Stomach smooth muscle (tissue), 2 donors: ENCODE measurements at regions not wholly inside any gene's neighbourhood (a gene's known extent, or its start where the extent isn't known, plus 50 kb on each side); places are given as distances from the start of the nearest gene placed in this dataset.
"Not testable (repeated sequence)": the region's sequence is repeated elsewhere in the genome, so short reads cannot be mapped to it uniquely, and the experiment has no call there.

Experiments
- H3K27ac ChIP-seq: one replicate; pipeline ENCODE4 v1.7.0; 2013; ENCODE audit warnings: mild to moderate bottlenecking, low read length, inconsistent platforms
- H3K27me3 ChIP-seq, 2 donors: one replicate each; pipeline ENCODE4 v1.7.0; 2013; ENCODE audit warnings: low read length in 2 of 2; ENCODE audit not compliant: insufficient read depth in 2 of 2, control insufficient read depth in 1 of 2
- H3K36me3 ChIP-seq, 2 donors: one replicate each; pipeline ENCODE4 v1.7.0; 2013; ENCODE audit warnings: low read length in 2 of 2; ENCODE audit not compliant: control insufficient read depth in 2 of 2, insufficient read depth in 2 of 2
- H3K4me1 ChIP-seq: one replicate; pipeline ENCODE4 v1.7.0; 2013; ENCODE audit warnings: low read length; ENCODE audit not compliant: control insufficient read depth, insufficient read depth
- H3K4me3 ChIP-seq, 2 donors: one replicate each; pipeline ENCODE4 v1.7.0; 2013; ENCODE audit warnings: low read length in 2 of 2
- H3K9ac ChIP-seq, 2 donors: one replicate each; pipeline ENCODE4 v1.7.0; 2013; ENCODE audit warnings: low read length in 2 of 2, mild to moderate bottlenecking in 1 of 2
- H3K9me3 ChIP-seq, 2 donors: one replicate each; pipeline ENCODE4 v1.7.0; 2013; ENCODE audit warnings: low read length in 2 of 2; ENCODE audit not compliant: control insufficient read depth in 2 of 2
- donor health status: healthy.
- donor health status: Pancreatic carcinoma.

GRCh38 chr13:59043016-59043415 lies 1120.7 kb downstream of the DIAPH3 start:
- Histone ChIP-seq H3K4me1 (no peaks in the 10 kb centered on the region), H3K9me3 (no peaks in the 10 kb centered on the region), H3K27ac (no peak overlapping the region), H3K36me3 (no peaks in the 10 kb centered on the region), H3K27me3 (no peaks in the 10 kb centered on the region), H3K4me3 (no peak overlapping the region), H3K9ac (no peak overlapping the region)

GRCh38 chr13:59047546-59047945 lies 1116.2 kb downstream of the DIAPH3 start:
- Histone ChIP-seq H3K9me3 (no peaks in the 10 kb centered on the region), H3K36me3 (no peaks in the 10 kb centered on the region), H3K4me1 (no peaks in the 10 kb centered on the region), H3K9ac (no peak overlapping the region), H3K27ac (no peak overlapping the region), H3K4me3 (no peak overlapping the region), H3K27me3 (no peaks in the 10 kb centered on the region)

DNA sequence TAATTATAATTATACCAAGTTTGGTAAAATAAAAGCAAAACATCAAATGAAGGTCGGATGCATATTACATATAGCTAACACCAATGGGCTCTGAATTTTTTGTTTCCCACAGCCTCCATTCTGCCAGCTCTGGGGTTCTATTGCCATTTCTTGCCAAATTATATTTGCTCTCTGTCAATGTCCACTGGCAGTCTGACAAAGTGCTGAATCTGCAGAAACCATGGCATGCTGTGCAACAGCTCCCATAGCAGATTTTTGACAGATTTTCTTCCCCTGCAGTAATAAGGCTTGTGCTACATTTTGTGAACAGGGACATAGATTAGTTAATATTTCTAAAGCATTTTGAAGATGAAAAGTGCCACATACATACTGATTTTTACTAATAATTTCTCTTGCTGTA lies 1102.1 kb downstream of the DIAPH3 start:
- H3K4me1 ChIP-seq: no peaks in the 10 kb centered on the region
- H3K36me3 ChIP-seq: no peaks in the 10 kb centered on the region
- H3K27ac ChIP-seq: no peak overlapping the region
- no peak overlapping the region for H3K4me3 ChIP-seq
- H3K27me3 ChIP-seq: no peaks in the 10 kb centered on the region
- no peaks in the 10 kb centered on the region for H3K9me3 ChIP-seq
- no peak overlapping the region for H3K9ac ChIP-seq

DNA sequence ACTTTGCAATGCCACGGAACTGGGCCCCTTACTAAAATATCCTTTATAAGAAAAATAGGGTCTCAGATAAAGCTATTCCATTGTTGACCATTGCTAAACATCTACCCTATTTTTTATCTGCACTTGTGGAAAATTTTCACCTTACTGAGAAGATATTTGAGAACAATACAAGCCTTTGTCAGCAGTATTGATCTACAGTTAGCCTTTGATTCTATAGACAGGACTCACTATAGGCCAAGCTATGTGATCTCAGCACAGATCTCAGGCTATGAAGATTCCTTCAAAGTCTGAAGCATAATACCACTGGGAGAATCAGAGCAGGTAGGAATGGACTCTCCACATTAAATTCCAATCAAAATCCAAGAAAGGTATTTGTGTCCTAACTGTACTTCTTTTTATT lies 1099.7 kb downstream of the DIAPH3 start:
- Histone ChIP-seq H3K27me3 (no peaks in the 10 kb centered on the region), H3K4me1 (no peaks in the 10 kb centered on the region), H3K9ac (no peak overlapping the region), H3K27ac (no peak overlapping the region), H3K4me3 (no peak overlapping the region), H3K9me3 (no peaks in the 10 kb centered on the region), H3K36me3 (no peaks in the 10 kb centered on the region)

DNA sequence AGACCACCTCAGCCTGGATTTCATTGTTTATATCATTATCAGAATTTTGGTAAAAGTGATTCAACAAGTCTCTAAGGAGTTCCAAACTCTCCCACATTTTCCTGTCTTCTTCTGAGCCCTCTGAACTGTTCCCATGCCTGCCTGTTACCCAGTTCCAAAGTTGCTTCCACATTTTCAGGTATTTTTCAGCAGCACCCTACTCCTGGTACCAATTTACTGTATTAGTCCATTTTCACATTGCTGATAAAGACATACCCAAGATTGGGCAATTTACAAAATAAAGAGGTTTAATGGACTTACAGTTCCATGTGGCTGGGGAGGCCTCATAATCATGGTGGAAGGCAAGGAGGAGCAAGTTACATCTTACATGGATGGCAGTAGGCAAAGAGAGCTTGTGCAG lies 1087.3 kb downstream of the DIAPH3 start:
- not testable (repeated sequence) for H3K27me3 ChIP-seq, H3K27ac ChIP-seq, H3K9ac ChIP-seq, H3K36me3 ChIP-seq, H3K9me3 ChIP-seq, H3K4me3 ChIP-seq, H3K4me1 ChIP-seq

DNA sequence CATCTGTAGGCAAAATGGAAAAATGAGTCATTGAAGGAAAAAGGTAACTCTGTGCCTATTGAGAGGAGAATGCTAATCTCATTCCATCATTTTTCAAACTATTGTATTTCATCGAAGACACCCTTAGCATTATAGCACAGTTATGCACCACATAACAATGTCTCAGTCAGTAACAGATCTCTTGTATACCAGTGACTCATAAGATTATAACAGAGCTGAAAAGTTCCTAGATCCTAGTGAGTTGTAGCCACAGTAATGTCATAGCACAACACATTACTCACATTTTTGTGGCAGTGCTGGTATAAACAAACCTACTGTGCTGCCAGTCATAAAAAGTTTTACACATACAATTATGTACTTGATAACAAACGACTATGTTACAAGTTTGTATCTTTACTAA lies 1077.6 kb downstream of the DIAPH3 start:
- Histone ChIP-seq H3K27me3 (no peaks in the 10 kb centered on the region), H3K4me1 (no peaks in the 10 kb centered on the region), H3K36me3 (no peaks in the 10 kb centered on the region), H3K27ac (no peak overlapping the region), H3K4me3 (no peak overlapping the region), H3K9me3 (no peaks in the 10 kb centered on the region), H3K9ac (no peak overlapping the region)

- H3K4me1 ChIP-seq: no peaks in the 10 kb centered on the region
- H3K36me3 ChIP-seq: no peaks in the 10 kb centered on the region
- H3K27ac ChIP-seq: no peak overlapping the region
- H3K9me3 ChIP-seq: no peaks in the 10 kb centered on the region
- no peak overlapping the region for H3K9ac ChIP-seq
- no peaks in the 10 kb centered on the region for H3K27me3 ChIP-seq
- no peak overlapping the region for H3K4me3 ChIP-seq
Measured at GRCh38 chr13:59088716-59089115, 1075.0 kb downstream of the DIAPH3 start.

DNA sequence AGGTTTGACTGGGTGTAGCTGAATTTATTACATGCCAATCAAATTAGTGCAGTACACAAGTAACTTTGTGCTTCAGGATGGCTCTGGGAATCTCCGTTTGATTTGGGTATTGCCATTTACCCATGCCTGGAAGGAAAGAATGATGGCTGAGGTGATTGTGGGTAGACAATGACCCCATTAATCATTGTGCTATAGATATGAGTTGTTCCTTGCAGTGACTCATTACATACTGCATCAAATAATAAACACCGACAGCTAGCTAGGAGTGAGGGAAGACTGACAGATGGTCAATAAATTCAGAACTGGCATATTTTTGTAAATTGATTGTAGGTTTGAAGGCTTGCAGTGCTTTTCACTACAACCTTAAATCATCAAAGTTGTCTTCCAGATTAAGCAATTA lies 1069.5 kb downstream of the DIAPH3 start:
- Histone ChIP-seq H3K4me1 (no peaks in the 10 kb centered on the region), H3K27me3 (no peaks in the 10 kb centered on the region), H3K9me3 (no peaks in the 10 kb centered on the region), H3K9ac (no peak overlapping the region), H3K4me3 (no peak overlapping the region), H3K27ac (no peak overlapping the region), H3K36me3 (no peaks in the 10 kb centered on the region)

DNA sequence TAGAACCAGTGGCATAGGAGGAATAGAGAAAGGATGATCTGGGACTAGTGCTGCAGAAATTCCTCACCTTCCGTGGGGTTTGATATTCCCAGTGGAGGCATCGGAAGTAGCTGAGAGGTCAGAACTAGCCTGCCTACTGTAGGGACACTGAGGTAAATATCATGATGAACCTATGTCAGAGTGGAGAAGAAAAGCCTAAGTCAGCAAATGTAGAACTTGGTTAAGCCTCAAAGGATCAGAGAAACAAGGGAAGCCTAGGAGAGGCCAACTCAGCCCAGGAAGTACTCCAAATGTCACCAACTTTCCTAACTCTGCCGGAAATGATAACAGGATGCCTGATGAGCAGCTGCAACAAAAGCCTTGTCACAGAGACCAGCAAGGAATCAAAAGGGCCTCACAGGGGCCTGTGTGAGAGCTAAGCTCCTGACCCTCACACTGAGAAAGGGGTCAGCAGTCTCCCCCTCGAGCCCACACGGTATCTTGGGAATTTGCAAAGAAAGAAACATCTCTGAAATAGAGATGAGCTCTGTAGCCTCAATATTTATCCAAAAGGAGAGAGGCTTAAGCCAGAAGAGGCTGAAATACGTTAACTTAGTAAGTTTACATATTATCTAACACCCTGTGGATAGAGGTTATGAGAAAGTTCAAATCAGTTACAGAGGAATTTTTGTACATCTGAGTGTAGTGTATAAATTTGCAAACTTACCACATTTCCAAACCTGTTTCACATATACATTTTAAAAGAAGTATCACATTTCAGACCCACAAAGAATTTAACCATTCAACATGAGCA lies 1064.3 kb downstream of the DIAPH3 start:
- Histone ChIP-seq H3K9me3 (no peaks in the 10 kb centered on the region), H3K9ac (no peak overlapping the region), H3K27me3 (no peaks in the 10 kb centered on the region), H3K36me3 (no peaks in the 10 kb centered on the region), H3K27ac (no peak overlapping the region), H3K4me3 (no peak overlapping the region), H3K4me1 (no peaks in the 10 kb centered on the region)

GRCh38 chr13:59103004-59103768 lies 1060.5 kb downstream of the DIAPH3 start:
- H3K4me1 ChIP-seq: no peaks in the 10 kb centered on the region
- no peaks in the 10 kb centered on the region for H3K9me3 ChIP-seq
- no peaks in the 10 kb centered on the region for H3K27me3 ChIP-seq
- H3K9ac ChIP-seq: no peak overlapping the region
- H3K36me3 ChIP-seq: no peaks in the 10 kb centered on the region
- no peak overlapping the region for H3K27ac ChIP-seq
- no peak overlapping the region for H3K4me3 ChIP-seq

- H3K9ac ChIP-seq: no peak overlapping the region
- no peak overlapping the region for H3K27ac ChIP-seq
- H3K27me3 ChIP-seq: no peaks in the 10 kb centered on the region
- H3K4me1 ChIP-seq: no peaks in the 10 kb centered on the region
- no peak overlapping the region for H3K4me3 ChIP-seq
- H3K9me3 ChIP-seq: no peaks in the 10 kb centered on the region
- H3K36me3 ChIP-seq: no peaks in the 10 kb centered on the region
Measured at GRCh38 chr13:59111751-59112171, 1052.0 kb downstream of the DIAPH3 start.
